GM19397 (cell line): ENCODE measurements at regions not wholly inside any gene's neighbourhood (a gene's known extent, or its start where the extent isn't known, plus 50 kb on each side); places are given as distances from the start of the nearest gene placed in this dataset.

Experiments
- ATAC-seq: cut with Tn5 transposase; IDR thresholded peaks from one replicate; pipeline ENCODE4 v1.9.1; 2021; ENCODE audit warnings: mild to moderate bottlenecking, moderate library complexity; ENCODE audit not compliant: unreplicated experiment

DNA sequence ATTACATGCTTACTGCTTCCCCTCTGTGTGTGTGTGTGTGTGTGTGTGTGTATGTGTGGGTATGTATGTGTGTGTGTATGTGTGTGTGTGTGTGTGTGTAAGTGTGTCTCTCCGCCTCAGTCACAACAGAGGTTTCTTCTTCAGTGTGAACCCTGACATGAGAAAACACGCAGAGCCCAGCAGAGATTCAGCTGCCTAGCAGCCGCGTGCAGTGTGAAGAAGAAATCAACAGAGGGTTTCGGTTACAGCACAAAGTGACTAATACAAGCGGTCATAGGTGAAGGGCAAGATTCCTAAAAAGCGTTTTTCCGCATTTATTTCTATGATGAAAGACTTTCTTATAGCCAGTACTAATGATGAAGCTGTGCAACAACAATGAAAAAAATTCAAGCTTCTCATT lies 55.3 kb upstream of the ZFP42 start:
- ATAC-seq, result no peak

DNA sequence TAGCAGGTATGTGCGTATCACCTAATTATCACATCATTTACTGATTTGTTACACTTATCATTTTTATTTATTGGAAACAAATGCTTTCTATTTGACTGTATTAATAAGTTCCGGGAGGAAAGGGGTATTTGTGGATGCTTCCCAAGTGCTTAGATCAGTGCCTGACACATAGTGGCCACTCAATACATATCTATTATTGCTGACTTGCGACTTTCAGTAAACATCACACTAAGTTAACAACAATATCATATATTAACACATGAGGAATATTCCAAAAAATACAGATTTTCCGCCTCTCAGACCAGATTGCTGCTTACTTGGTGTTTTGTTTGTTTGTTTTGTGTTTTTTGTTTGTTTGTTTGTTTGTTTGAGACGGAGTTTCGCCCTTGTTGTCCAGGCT lies 52.6 kb upstream of the ZFP42 start:
- no peak for ATAC-seq

DNA sequence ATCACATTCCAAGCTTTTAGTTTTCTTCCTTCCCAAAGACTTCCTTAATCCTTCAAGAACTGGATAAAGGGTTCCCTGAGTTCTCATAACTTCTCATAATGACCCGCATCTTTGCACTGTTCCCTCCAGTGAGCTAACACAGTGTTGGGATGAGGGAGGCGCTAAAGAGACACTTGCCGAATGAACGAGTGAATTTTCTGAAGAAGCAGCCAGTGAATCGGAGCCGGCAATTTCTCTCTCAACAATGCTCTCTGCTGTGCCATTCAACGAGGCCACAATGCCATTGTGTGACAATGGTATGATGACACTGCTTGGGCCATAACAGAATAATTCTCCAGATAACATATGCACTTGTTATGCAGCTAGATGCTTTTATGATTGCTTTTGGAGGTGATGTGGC lies 51.4 kb upstream of the ZFP42 start:
- no peak for ATAC-seq
